IMR-90 (cell line): ENCODE measurements at regions not wholly inside any gene's neighbourhood (a gene's known extent, or its start where the extent isn't known, plus 50 kb on each side); places are given as distances from the start of the nearest gene placed in this dataset.

ENCODE experiments used
- ATAC-seq: fragments of 200-7000 bp; cut with Tn5 transposase; 2 replicates; pipeline ENCODE4 v1.9.1; 2020; ENCODE audit warnings: low read depth, mild to moderate bottlenecking, moderate library complexity
- BruUV-seq: library from RNA; stranded (reverse); fragments of 400-500 nt; replicated peaks from 2 replicates; lab custom pipeline; 2021; lab: Mats Ljungman, UMichigan
- CTCF ChIA-PET: fragments of 300-600 bp; formaldehyde crosslinking; extraction: SDS; loops from one replicate; lab custom pipeline; 2021; ENCODE audit warnings: antibody characterized with exemption; lab: Yijun Ruan, JAX
- POLR2A ChIA-PET: fragments of 300-600 bp; sonication (Branson Sonifier 250); formaldehyde crosslinking; loops from one replicate; lab custom pipeline; 2022; ENCODE audit warnings: antibody characterized with exemption; ENCODE audit not compliant: unreplicated experiment; lab: Charles Lee
- DNase-seq: peaks from one replicate; pipeline ENCODE4 v3.0.0; 2013
- H2AFZ ChIP-seq: replicated peaks from 2 replicates; pipeline ENCODE3; 2013; ENCODE audit warnings: low read length, mild to moderate bottlenecking; ENCODE audit not compliant: poor library complexity
- H2AK5ac ChIP-seq: 2 replicates; pipeline ENCODE4 v1.6.1; 2013; ENCODE audit warnings: low read depth, low read length, inconsistent platforms
- H2AK9ac ChIP-seq: replicated peaks from 2 replicates; pipeline ENCODE3; 2013; ENCODE audit warnings: mild to moderate bottlenecking, low read depth, low read length, moderate library complexity; ENCODE audit not compliant: poor library complexity
- H2BK120ac ChIP-seq: 2 replicates; pipeline ENCODE4 v1.6.1; 2013; ENCODE audit warnings: low read depth, low read length, inconsistent platforms
- H2BK15ac ChIP-seq: 3 replicates; pipeline ENCODE4 v1.6.1; 2013; ENCODE audit warnings: low read depth, low read length, inconsistent platforms
- H2BK20ac ChIP-seq: 2 replicates; pipeline ENCODE4 v1.6.1; 2013; ENCODE audit warnings: low read depth, mild to moderate bottlenecking, inconsistent platforms, low read length, moderate library complexity
- H2BK5ac ChIP-seq: 2 replicates; pipeline ENCODE4 v1.6.1; 2013; ENCODE audit warnings: mild to moderate bottlenecking, low read depth, low read length, inconsistent platforms; ENCODE audit not compliant: poor library complexity, severe bottlenecking
- H3K14ac ChIP-seq: replicated peaks from 2 replicates; pipeline ENCODE4 v1.6.1; 2013; ENCODE audit warnings: low read depth, low read length, inconsistent platforms
- H3K18ac ChIP-seq: 2 replicates; pipeline ENCODE4 v1.6.1; 2013; ENCODE audit warnings: low read depth, low read length, control low read depth
- H3K23ac ChIP-seq: 2 replicates; pipeline ENCODE4 v1.6.1; 2013; ENCODE audit warnings: low read depth, low read length, inconsistent platforms
- H3K27ac ChIP-seq: 2 replicates; pipeline ENCODE4 v1.5.1; 2013; ENCODE audit warnings: mild to moderate bottlenecking, control low read depth, low read length; ENCODE audit not compliant: insufficient read depth
- H3K27me3 ChIP-seq: 2 replicates; pipeline ENCODE4 v1.6.1; 2013; ENCODE audit warnings: low read length; ENCODE audit not compliant: control insufficient read depth, insufficient read depth
- H3K36me3 ChIP-seq: 2 replicates; pipeline ENCODE4 v1.6.1; 2013; ENCODE audit warnings: low read length, mixed read lengths; ENCODE audit not compliant: control insufficient read depth, insufficient read depth
- H3K4ac ChIP-seq: 2 replicates; pipeline ENCODE4 v1.6.1; 2013; ENCODE audit warnings: low read depth, low read length, inconsistent platforms
- H3K4me1 ChIP-seq: 2 replicates; pipeline ENCODE4 v1.6.1; 2013; ENCODE audit warnings: low read length, mixed read lengths; ENCODE audit not compliant: control insufficient read depth, insufficient read depth
- H3K4me2 ChIP-seq: 2 replicates; pipeline ENCODE4 v1.6.1; 2013; ENCODE audit warnings: low read depth, mild to moderate bottlenecking, control low read depth, low read length, moderate library complexity
- H3K4me3 ChIP-seq: 2 replicates; pipeline ENCODE4 v1.5.1; 2013; ENCODE audit warnings: low read depth, mild to moderate bottlenecking, control low read depth, low read length, moderate library complexity; ENCODE audit not compliant: insufficient read depth
- H3K56ac ChIP-seq: 2 replicates; pipeline ENCODE4 v1.6.1; 2013; ENCODE audit warnings: low read length, inconsistent platforms; ENCODE audit not compliant: insufficient read depth; ENCODE audit errors: extremely low read depth
- H3K79me1 ChIP-seq, 2 experiments: 2 replicates each; pipeline ENCODE4 v1.6.1; 2013; ENCODE audit warnings: low read length in 2 of 2, inconsistent platforms in 1 of 2, low read depth in 1 of 2
- H3K9ac ChIP-seq: 2 replicates; pipeline ENCODE4 v1.6.1; 2013; ENCODE audit warnings: low read depth, low read length, control low read depth
- H3K9me1 ChIP-seq: 2 replicates; pipeline ENCODE4 v1.6.1; 2013; ENCODE audit warnings: low read length, inconsistent platforms; ENCODE audit not compliant: insufficient read depth
- H3K9me3 ChIP-seq: 2 replicates; pipeline ENCODE4 v1.6.1; 2013; ENCODE audit warnings: low read length; ENCODE audit not compliant: control insufficient read depth, insufficient read depth
- H4K20me1 ChIP-seq: 2 replicates; pipeline ENCODE4 v1.6.1; 2013; ENCODE audit warnings: low read length, inconsistent platforms; ENCODE audit not compliant: insufficient read depth
- H4K5ac ChIP-seq: 2 replicates; pipeline ENCODE4 v1.6.1; 2013; ENCODE audit warnings: mild to moderate bottlenecking, low read depth, low read length, control low read depth
- H4K8ac ChIP-seq, 2 experiments: 2 replicates each; pipeline ENCODE4 v1.6.1; 2013; ENCODE audit warnings: low read depth in 2 of 2, low read length in 2 of 2, control low read depth in 1 of 2, inconsistent platforms in 1 of 2
- H4K91ac ChIP-seq: 2 replicates; pipeline ENCODE4 v1.6.1; 2013; ENCODE audit warnings: low read depth, low read length, inconsistent platforms; ENCODE audit not compliant: insufficient read depth
- BHLHE40 ChIP-seq: fragments of 150-350 bp; IDR thresholded peaks from 2 replicates; pipeline ENCODE4 v1.6.1; 2016; ENCODE audit warnings: mild to moderate bottlenecking, low read depth, low read length
- CEBPB ChIP-seq: IDR thresholded peaks from 2 replicates; pipeline ENCODE4 v1.6.1; 2012; ENCODE audit warnings: low read depth, low read length, improper control_type of control experiment
- CHD1 ChIP-seq: IDR thresholded peaks from 2 replicates; pipeline ENCODE4 v1.6.1; 2012; ENCODE audit warnings: low read depth, low read length, improper control_type of control experiment
- FOS ChIP-seq: fragments of 150-350 bp; IDR thresholded peaks from 2 replicates; pipeline ENCODE4 v1.6.1; 2016; ENCODE audit warnings: low read depth, low read length
- MAFK ChIP-seq: IDR thresholded peaks from 2 replicates; pipeline ENCODE4 v1.6.1; 2012; ENCODE audit warnings: low read depth, low read length, improper control_type of control experiment
- MAZ ChIP-seq: IDR thresholded peaks from 2 replicates; pipeline ENCODE4 v1.6.1; 2012; ENCODE audit warnings: low read depth, mild to moderate bottlenecking, low read length, improper control_type of control experiment, moderate library complexity, borderline replicate concordance
- MXI1 ChIP-seq: IDR thresholded peaks from 2 replicates; pipeline ENCODE4 v1.6.1; 2012; ENCODE audit warnings: low read depth, mild to moderate bottlenecking, low read length, moderate library complexity, borderline replicate concordance
- NFE2L2 ChIP-seq: fragments of 150-350 bp; IDR thresholded peaks from 2 replicates; pipeline ENCODE4 v1.6.1; 2016; ENCODE audit warnings: low read depth, mild to moderate bottlenecking, low read length
- POLR2A ChIP-seq: IDR thresholded peaks from 2 replicates; pipeline ENCODE4 v1.6.1; 2012; ENCODE audit warnings: mild to moderate bottlenecking, low read depth, low read length
- RAD21 ChIP-seq: IDR thresholded peaks from 2 replicates; pipeline ENCODE4 v1.6.1; 2012; ENCODE audit warnings: low read length, improper control_type of control experiment
- RCOR1 ChIP-seq: IDR thresholded peaks from 2 replicates; pipeline ENCODE4 v1.6.1; 2012; ENCODE audit warnings: mild to moderate bottlenecking, low read length, improper control_type of control experiment; ENCODE audit not compliant: insufficient replicate concordance
- RFX5 ChIP-seq: IDR thresholded peaks from 2 replicates; pipeline ENCODE4 v1.8.0; 2012; ENCODE audit warnings: low read depth, mild to moderate bottlenecking, low read length, moderate library complexity
- SMC3 ChIP-seq: fragments of 150-350 bp; IDR thresholded peaks from 2 replicates; pipeline ENCODE4 v1.6.1; 2016; ENCODE audit warnings: low read depth, mild to moderate bottlenecking, antibody characterized with exemption, low read length, moderate library complexity
- WGBS, 2 experiments: methylation state at CpG; one replicate each; pipeline versions ENCODE4 v1.1.5 to v1.1.7; 2013; ENCODE audit warnings: missing lambda C conversion rate in 2 of 2; ENCODE audit not compliant: insufficient read length in 1 of 2; ENCODE audit errors: extremely low coverage in 2 of 2; 5-methylcytosine and 5-hydroxymethylcytosine counted together
- dilution Hi-C: fragments of 300-500 bp; cut with HindIII; formaldehyde crosslinking; loops from one replicate; pipeline ENCODE4 v1.14.3; 2018; ENCODE audit warnings: low sequenced_read_pairs; ENCODE audit not compliant: unreplicated experiment
- in situ Hi-C: fragments of 300-500 bp; cut with MboI; formaldehyde crosslinking; loops from 3 replicates; pipeline ENCODE4 v1.14.3; 2019; ENCODE audit warnings: low sequenced_read_pairs, inconsistent platforms, mixed read lengths
- intact Hi-C: fragments of 100-400 bp; cut with micrococcal nuclease; formaldehyde crosslinking; loops from 2 replicates; pipeline ENCODE4 v1.10.0; 2022
- TF ChIP-seq, protein P1 (sequence below): fragments of 150-350 bp; IDR thresholded peaks from 2 replicates; pipeline ENCODE4 v1.6.1; 2017; ENCODE audit warnings: mild to moderate bottlenecking, antibody characterized with exemption, low read length, low read depth
- TF ChIP-seq, protein P2 (sequence below): conservative IDR thresholded peaks from 2 replicates; pipeline ENCODE4 v1.5.1; 2012; ENCODE audit warnings: mild to moderate bottlenecking, low read depth, low read length, improper control_type of control experiment
- TF ChIP-seq, protein P3 (sequence below): fragments of 150-350 bp; IDR thresholded peaks from 2 replicates; pipeline ENCODE4 v1.6.1; 2016; ENCODE audit warnings: low read depth, mild to moderate bottlenecking, low read length, moderate library complexity, borderline replicate concordance

DNA sequence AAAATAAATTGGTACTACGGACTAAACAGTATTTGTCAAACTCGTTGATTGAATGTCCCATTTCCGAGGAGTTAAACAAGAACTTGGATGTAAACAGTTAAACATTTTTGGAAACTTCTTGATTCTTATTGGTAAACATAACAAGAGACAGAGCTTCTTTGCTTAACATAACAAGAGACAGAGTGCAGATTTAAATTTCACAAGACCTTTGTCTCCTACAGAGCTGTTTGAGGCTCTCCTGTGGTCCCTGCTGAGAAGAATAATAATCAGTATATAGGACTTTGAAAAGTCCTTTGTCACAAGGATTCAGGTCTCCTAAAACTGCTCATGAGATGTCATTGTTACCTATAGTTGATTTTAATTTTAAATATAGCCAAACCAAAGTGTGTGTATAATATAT lies 170.6 kb upstream of the C21orf91 start:
- POLR2A ChIA-PET: no interaction called here

More for the DNA sequence above, 170.6 kb upstream of the C21orf91 start:
- Histone ChIP-seq H4K20me1 (no peaks in the 10 kb centered on the region), H3K56ac (no peak overlapping the region), H4K8ac (no peak overlapping the region), H3K4me2 (no peak overlapping the region), H2BK5ac (no peak overlapping the region), H4K5ac (no peak overlapping the region), H3K18ac (no peak overlapping the region), H3K23ac (no peak overlapping the region), H3K14ac (no peak overlapping the region), H2AK5ac (no peak overlapping the region), H3K4me3 (no peak overlapping the region), H4K91ac (no peak overlapping the region), H3K9me3 (peaks cover 7% of the 10 kb centered on the region), H3K27me3 (no peaks in the 10 kb centered on the region), H3K9ac (no peak overlapping the region), H3K4ac (no peak overlapping the region), H3K36me3 (no peaks in the 10 kb centered on the region), H2BK15ac (no peak overlapping the region), H2BK20ac (no peak overlapping the region), H2AFZ (no peak overlapping the region), H2BK120ac (no peak overlapping the region), H2AK9ac (no peak overlapping the region), H3K9me1 (no peaks in the 10 kb centered on the region), H3K79me1 (no peaks in the 10 kb centered on the region), H3K4me1 (no peaks in the 10 kb centered on the region), H3K27ac (no peak overlapping the region)
- in situ Hi-C loops: no loop called here
- ATAC-seq (no peak), DNase-seq (no peak)
- intact Hi-C loops: no loop called here
- dilution Hi-C loops: no loop called here
- BruUV-seq: no TSS peak
- no CpG with 5 or more reads among the region's 3 CpGs for WGBS, 2 experiments
- TF ChIP-seq RFX5 (no peak), SMC3 (no peak), NFE2L2 (no peak), BHLHE40 (no peak), CHD1 (no peak), CEBPB (no peak), RAD21 (no peak), MXI1 (no peak), POLR2A (no peak), MAZ (no peak), FOS (no peak), MAFK (no peak), RCOR1 (no peak)
- TF ChIP-seq, protein P1, sequence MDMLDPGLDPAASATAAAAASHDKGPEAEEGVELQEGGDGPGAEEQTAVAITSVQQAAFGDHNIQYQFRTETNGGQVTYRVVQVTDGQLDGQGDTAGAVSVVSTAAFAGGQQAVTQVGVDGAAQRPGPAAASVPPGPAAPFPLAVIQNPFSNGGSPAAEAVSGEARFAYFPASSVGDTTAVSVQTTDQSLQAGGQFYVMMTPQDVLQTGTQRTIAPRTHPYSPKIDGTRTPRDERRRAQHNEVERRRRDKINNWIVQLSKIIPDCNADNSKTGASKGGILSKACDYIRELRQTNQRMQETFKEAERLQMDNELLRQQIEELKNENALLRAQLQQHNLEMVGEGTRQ: no peak
- TF ChIP-seq, protein P2, sequence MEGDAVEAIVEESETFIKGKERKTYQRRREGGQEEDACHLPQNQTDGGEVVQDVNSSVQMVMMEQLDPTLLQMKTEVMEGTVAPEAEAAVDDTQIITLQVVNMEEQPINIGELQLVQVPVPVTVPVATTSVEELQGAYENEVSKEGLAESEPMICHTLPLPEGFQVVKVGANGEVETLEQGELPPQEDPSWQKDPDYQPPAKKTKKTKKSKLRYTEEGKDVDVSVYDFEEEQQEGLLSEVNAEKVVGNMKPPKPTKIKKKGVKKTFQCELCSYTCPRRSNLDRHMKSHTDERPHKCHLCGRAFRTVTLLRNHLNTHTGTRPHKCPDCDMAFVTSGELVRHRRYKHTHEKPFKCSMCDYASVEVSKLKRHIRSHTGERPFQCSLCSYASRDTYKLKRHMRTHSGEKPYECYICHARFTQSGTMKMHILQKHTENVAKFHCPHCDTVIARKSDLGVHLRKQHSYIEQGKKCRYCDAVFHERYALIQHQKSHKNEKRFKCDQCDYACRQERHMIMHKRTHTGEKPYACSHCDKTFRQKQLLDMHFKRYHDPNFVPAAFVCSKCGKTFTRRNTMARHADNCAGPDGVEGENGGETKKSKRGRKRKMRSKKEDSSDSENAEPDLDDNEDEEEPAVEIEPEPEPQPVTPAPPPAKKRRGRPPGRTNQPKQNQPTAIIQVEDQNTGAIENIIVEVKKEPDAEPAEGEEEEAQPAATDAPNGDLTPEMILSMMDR: no peak
- TF ChIP-seq, protein P3, sequence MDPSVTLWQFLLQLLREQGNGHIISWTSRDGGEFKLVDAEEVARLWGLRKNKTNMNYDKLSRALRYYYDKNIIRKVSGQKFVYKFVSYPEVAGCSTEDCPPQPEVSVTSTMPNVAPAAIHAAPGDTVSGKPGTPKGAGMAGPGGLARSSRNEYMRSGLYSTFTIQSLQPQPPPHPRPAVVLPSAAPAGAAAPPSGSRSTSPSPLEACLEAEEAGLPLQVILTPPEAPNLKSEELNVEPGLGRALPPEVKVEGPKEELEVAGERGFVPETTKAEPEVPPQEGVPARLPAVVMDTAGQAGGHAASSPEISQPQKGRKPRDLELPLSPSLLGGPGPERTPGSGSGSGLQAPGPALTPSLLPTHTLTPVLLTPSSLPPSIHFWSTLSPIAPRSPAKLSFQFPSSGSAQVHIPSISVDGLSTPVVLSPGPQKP: no peak
- CTCF ChIA-PET: no interaction called here
